NCI-H82 treated with DMSO at 0.1 percent for 48 hours (cell line): ENCODE measurements at regions not wholly inside any gene's neighbourhood (a gene's known extent, or its start where the extent isn't known, plus 50 kb on each side); places are given as distances from the start of the nearest gene placed in this dataset.
"Not testable (repeated sequence)": the region's sequence is repeated elsewhere in the genome, so short reads cannot be mapped to it uniquely, and the experiment has no call there.

Source experiments
- DNase-seq: peaks from one replicate; lab custom pipeline; 2025; ENCODE audit not compliant: unreplicated experiment; lab: John Stamatoyannopoulos, UW

- DNase-seq, result no peak
These were observed 1289.2 kb downstream of the DSC3 start for GRCh38 chr18:29753379-29753778.

- DNase-seq, result no peak
These were observed 1292.8 kb downstream of the DSC3 start for GRCh38 chr18:29749704-29750103.

GRCh38 chr18:29741461-29741860 lies 1301.1 kb downstream of the DSC3 start:
- DNase-seq, result no peak

GRCh38 chr18:29737620-29738019 lies 1304.9 kb downstream of the DSC3 start:
- no peak for DNase-seq

- no peak for DNase-seq
These were observed 1305.4 kb downstream of the DSC3 start for GRCh38 chr18:29737190-29737589.

GRCh38 chr18:29730073-29730472 lies 1312.5 kb downstream of the DSC3 start:
- no peak for DNase-seq

GRCh38 chr18:29726646-29727045 lies 1315.9 kb downstream of the DSC3 start:
- DNase-seq, result no peak

GRCh38 chr18:29723486-29723885 lies 1319.1 kb downstream of the DSC3 start:
- DNase-seq, result not testable (repeated sequence)

GRCh38 chr18:29715960-29716359 lies 1326.6 kb downstream of the DSC3 start:
- not testable (repeated sequence) for DNase-seq

GRCh38 chr18:29712785-29713184 lies 1329.8 kb downstream of the DSC3 start:
- no peak for DNase-seq

GRCh38 chr18:29711932-29712331 lies 1330.6 kb downstream of the DSC3 start:
- no peak for DNase-seq

GRCh38 chr18:29693334-29693733 lies 1349.2 kb downstream of the DSC3 start:
- DNase-seq, result no peak

- DNase-seq, result no peak
These were observed 1361.0 kb downstream of the DSC3 start for GRCh38 chr18:29681578-29681977.

- DNase-seq, result no peak
These were observed 1378.1 kb downstream of the DSC3 start for GRCh38 chr18:29664278-29665036.

- peak; percentile 1 for DNase-seq
These were observed 1380.6 kb downstream of the DSC3 start for GRCh38 chr18:29661924-29662323.

- DNase-seq, result no peak
These were observed 1381.8 kb downstream of the DSC3 start for GRCh38 chr18:29660777-29661176.

- no peak for DNase-seq
These were observed 1388.8 kb downstream of the DSC3 start for GRCh38 chr18:29653671-29654215.

GRCh38 chr18:29652797-29653196 lies 1389.7 kb downstream of the DSC3 start:
- no peak for DNase-seq

- no peak for DNase-seq
These were observed 1391.3 kb downstream of the DSC3 start for GRCh38 chr18:29651122-29651680.

GRCh38 chr18:29648891-29649290 lies 1393.7 kb downstream of the DSC3 start:
- no peak for DNase-seq

- DNase-seq, result no peak
These were observed 1394.8 kb downstream of the DSC3 start for GRCh38 chr18:29647700-29648099.

GRCh38 chr18:29644276-29644675 lies 1398.3 kb downstream of the DSC3 start:
- no peak for DNase-seq
